GM12891 (cell line): ENCODE measurements at regions not wholly inside any gene's neighbourhood (a gene's known extent, or its start where the extent isn't known, plus 50 kb on each side); places are given as distances from the start of the nearest gene placed in this dataset.

Experiments
- POLR2A ChIP-seq: IDR thresholded peaks from 2 replicates; pipeline ENCODE4 v1.6.1; 2011; ENCODE audit warnings: low read depth, low read length, control low read depth
- POLR2AphosphoS5 ChIP-seq: IDR thresholded peaks from 2 replicates; pipeline ENCODE4 v1.6.1; 2011; ENCODE audit warnings: low read depth, low read length, control low read depth
- TAF1 ChIP-seq: IDR thresholded peaks from 2 replicates; pipeline ENCODE4 v1.6.1; 2011; ENCODE audit warnings: low read depth, low read length, control low read depth

DNA sequence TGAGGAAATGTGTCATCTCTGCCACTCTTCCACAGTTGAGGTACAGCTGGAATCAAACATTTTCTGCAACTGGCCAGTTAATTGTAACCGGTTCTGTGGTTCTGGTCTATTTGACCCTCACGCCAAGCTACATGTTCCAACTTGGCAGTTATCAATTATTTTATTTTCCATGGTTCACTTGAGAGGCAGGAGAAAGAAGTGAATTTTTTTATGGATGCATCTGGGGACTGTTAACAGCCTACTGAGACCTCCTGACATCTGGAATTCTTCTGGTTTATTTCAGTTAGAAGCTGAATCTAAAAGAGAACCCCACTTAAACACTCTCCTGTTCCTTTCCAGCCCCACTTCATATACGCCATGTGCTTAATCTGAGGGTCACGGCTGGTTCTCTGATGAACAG lies 372.3 kb downstream of the DNAH5 start:
- no peak for TF ChIP-seq POLR2AphosphoS5
- TF ChIP-seq POLR2A: no peak
- no peak for TF ChIP-seq TAF1
